GM12874 (cell line): ENCODE measurements at regions not wholly inside any gene's neighbourhood (a gene's known extent, or its start where the extent isn't known, plus 50 kb on each side); places are given as distances from the start of the nearest gene placed in this dataset.

Experiments
- TF ChIP-seq, protein P1 (sequence below): IDR thresholded peaks from 2 replicates; pipeline ENCODE4 v1.5.1; 2011; ENCODE audit warnings: low read depth, mild to moderate bottlenecking, control low read depth, low read length, moderate library complexity; ENCODE audit not compliant: insufficient read depth

DNA sequence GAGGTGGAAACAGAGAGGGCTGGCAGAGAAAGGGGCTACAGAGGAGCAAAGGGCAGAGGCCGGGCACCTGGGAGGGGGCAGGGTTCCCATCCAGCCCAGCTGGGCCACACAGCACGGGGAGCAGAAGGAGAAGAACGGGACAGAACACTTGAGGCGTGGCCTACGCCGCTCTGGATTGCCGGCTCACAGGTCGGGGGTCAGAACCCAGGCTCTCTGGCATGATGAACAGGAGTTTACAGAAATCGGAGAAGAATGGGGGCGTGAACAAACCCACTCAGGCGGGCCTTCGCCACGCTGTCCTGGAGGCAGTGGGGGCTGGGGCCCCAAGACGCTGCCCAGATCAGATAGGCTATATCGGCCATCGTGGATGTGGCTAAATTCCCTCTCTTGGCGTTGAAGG, 362.2 kb upstream of the SHH start:
- TF ChIP-seq, protein P1, sequence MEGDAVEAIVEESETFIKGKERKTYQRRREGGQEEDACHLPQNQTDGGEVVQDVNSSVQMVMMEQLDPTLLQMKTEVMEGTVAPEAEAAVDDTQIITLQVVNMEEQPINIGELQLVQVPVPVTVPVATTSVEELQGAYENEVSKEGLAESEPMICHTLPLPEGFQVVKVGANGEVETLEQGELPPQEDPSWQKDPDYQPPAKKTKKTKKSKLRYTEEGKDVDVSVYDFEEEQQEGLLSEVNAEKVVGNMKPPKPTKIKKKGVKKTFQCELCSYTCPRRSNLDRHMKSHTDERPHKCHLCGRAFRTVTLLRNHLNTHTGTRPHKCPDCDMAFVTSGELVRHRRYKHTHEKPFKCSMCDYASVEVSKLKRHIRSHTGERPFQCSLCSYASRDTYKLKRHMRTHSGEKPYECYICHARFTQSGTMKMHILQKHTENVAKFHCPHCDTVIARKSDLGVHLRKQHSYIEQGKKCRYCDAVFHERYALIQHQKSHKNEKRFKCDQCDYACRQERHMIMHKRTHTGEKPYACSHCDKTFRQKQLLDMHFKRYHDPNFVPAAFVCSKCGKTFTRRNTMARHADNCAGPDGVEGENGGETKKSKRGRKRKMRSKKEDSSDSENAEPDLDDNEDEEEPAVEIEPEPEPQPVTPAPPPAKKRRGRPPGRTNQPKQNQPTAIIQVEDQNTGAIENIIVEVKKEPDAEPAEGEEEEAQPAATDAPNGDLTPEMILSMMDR = no peak

DNA sequence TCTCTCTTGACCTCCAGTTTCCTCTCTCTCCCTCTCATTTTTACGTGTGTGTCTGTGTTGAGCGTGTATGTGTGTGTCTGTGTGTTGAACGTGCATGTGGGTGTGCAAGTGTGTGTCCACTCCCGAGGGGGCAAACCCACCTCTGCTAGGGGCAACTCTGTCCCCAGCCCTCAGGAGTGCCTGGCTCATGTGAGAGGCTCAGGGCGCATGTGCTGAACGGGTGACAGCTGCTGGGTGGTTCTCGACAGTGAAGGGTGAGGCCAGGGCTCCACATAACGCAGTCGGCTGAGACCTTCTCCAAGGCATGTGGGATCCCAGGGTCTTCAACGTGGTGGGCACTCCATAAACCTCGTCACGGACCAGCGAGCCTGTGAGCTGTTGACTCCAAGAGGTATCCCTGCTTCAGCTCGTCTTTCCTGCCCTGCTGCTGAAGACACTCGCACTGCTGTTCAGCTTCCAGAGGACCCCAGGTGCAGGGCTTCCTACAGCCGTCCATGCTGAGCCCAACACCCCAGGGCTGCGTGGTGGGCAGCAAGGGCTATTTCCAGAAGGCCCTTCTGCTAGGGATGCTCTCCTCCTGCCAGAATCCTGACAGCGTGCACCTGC, 361.6 kb upstream of the SHH start:
- TF ChIP-seq, protein P1 = no peak

DNA sequence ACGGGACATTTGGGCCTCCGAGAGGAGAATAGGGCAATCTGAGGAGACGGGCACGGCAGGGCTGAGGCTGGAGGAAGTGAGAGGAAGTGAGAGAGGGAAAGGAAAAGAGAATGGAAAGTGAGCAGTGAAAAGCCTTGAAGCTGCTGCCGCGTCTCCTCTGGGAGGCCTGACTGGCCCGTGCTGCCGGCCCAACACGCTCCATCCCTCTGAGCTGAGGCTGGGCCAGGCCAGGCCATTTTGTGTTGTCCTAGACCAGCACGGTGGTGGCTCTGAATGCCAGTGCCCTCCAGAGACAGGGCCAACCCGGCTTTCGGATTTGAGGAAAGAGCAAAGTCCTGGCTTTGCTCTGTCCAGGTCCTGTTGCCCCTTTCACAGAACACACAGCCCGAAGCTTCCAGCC, 361.1 kb upstream of the SHH start:
- TF ChIP-seq, protein P1 = no peak

DNA sequence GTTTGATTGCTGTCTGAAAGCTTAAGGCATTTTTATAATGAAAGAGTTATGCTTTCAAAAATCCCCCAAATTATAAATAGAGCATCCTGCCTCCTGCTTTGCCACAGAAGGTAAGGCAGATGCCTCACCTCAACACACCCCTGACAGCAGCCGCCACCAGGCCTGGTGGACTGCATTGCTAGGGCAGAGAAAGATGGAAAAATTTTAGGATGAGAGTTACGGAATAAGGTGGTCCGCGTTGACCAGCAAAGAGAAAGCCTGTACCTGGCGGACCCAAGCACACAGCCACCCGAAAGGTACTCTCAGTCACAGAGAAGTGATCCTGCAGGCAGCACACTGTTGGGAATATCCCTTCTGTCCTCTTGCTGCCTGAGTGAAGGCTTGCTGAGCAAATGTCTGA, 360.4 kb upstream of the SHH start:
- TF ChIP-seq, protein P1 = no peak

DNA sequence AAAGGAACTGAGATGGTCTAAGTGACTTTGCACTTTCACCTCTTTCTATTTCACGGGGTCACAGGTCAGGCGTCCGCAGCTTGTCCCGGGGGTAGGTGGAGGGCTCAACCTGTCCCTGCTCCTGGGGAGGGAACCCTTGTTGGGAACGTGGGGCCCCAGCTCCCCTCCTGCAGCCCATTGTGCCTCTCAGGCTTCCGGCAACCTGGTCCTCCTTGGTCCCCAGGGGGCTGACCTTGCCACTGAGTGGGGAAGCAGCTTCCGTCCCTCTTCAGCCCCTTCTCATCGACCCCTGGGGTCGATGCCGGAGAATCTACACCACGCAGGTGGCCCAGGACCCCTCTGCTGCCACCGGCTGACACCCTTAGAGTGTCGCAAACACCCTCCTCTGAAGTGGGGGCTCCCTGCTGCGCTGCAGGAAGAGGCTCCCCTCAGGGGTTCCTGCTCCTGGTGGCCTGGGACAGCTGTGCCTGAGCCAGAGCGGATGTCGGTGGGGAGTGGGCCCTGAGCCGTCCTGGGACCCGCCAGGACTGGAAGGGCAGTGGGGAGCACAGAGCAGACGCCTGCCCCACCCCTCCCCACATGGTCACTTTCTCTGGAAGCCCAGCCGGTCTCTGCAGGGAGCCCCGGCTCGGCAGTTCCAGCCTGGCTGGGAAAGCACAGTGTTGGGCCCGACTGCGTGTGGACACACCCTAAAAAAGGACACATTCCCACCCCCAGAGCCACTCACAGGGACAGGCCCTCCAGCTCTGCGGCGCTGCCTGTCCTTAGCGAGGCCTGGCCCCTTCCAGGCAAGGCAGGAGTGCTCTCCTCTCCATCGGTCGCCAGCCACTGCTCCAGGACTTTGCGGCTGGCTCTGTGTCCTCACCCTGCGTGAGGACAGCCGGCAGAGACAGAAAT, 357.5 kb upstream of the SHH start:
- TF ChIP-seq, protein P1 = no peak

DNA sequence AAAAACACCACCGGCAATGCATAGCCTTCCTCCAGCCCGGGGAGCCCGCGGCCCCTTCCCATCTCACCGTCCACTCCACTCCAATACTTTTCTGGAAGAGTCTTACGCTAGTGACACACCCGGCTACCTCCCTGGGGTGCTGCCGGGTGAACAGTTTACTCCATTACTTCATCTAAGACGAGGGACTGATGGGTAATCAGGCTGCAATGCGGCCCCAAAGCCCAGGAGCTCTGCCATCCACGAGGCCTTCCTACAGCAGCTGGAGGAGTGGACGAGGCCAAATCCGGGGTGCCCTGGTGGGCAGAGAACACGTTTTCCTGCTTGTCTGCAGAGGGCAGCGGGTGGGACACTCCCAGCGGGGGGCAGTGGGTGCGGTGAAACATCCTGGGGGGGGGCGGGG, 356.2 kb upstream of the SHH start:
- TF ChIP-seq, protein P1 = no peak

DNA sequence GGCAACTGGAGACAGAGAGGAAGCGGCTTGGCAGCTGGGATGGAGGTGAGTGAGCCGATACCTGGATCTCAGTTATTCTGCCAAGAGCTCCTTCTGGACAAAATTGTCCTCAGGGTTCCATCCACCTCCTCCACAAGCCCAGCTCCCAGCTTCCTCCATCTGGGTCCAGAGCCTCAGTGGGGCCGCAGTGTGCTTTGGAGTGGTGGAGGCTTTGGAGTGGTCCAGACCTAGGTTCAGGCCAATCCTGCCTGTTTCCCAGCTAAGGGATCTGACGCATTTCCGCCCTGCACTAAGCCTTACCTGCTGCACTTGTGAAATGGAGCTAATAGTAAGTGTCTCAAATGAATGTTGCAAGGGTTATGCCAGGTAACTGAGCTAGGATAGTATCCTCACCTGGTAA, 355.7 kb upstream of the SHH start:
- TF ChIP-seq, protein P1 = no peak
